GM12872 (cell line): ENCODE measurements at regions not wholly inside any gene's neighbourhood (a gene's known extent, or its start where the extent isn't known, plus 50 kb on each side); places are given as distances from the start of the nearest gene placed in this dataset.

ENCODE experiments used
- TF ChIP-seq, protein P1 (sequence below): IDR thresholded peaks from 3 replicates; pipeline ENCODE4 v1.5.1; 2011; ENCODE audit warnings: low read depth, mild to moderate bottlenecking, low read length, moderate library complexity; ENCODE audit not compliant: insufficient read depth

DNA sequence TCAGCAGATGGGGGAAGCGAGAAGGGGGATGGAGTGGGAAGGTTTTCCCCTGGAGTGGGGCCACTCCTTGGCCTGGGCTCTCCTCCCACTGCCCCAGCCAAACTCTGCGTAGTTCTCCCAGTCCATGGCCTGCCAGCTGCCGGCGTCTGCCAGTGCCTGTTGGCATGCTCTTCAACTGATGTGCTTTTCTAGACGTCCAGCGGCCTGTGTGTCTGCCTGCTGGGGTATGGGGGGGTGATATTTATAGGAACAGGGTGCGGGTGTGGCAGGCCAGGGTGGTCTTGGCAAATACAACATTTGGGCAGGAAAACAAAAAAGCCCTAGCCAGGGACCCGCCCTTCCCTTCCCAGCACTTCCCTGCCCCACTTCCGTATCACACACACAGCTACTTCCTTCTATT, 786.3 kb upstream of the NOVA1 start:
- TF ChIP-seq, protein P1, sequence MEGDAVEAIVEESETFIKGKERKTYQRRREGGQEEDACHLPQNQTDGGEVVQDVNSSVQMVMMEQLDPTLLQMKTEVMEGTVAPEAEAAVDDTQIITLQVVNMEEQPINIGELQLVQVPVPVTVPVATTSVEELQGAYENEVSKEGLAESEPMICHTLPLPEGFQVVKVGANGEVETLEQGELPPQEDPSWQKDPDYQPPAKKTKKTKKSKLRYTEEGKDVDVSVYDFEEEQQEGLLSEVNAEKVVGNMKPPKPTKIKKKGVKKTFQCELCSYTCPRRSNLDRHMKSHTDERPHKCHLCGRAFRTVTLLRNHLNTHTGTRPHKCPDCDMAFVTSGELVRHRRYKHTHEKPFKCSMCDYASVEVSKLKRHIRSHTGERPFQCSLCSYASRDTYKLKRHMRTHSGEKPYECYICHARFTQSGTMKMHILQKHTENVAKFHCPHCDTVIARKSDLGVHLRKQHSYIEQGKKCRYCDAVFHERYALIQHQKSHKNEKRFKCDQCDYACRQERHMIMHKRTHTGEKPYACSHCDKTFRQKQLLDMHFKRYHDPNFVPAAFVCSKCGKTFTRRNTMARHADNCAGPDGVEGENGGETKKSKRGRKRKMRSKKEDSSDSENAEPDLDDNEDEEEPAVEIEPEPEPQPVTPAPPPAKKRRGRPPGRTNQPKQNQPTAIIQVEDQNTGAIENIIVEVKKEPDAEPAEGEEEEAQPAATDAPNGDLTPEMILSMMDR: no peak

DNA sequence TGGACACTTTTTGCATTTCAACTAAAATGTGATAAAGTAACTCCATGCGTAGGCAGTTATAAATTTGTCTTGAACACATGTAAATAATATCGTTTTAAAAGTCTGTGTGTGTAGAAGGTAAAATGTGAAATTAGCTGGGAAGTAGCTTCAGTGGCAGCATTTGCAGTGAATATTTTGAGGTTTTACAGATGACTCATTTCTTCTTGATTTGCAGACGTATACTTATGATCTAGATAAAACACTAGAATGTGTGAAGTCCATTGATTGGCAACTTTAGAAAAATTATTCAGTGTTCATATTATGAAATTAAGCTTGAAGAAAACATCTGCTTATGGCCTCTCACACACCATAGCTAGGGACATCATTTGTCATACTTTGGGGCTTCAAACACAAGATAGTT, 788.6 kb upstream of the NOVA1 start:
- TF ChIP-seq, protein P1: no peak

DNA sequence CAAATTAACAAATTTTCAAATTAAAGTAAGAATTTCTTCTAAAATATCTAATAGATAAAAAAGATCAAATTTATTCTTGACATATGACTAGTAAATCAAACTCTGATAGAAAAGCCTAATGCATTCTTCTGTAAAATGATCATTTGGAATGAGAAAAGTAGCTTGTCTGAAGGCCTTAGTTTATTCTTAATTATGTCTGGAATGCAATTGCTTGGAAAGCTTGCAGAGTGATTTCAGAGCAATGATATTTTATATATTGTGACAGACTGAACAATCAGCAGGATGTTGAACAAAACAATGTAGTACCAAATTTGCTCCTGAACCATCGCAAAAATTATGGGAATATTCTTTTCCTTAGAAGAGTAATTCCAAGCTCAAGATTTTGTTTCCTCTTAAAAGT, 789.6 kb upstream of the NOVA1 start:
- TF ChIP-seq, protein P1: no peak

- TF ChIP-seq, protein P1: no peak
Measured at GRCh38 chr14:27389402-27389801, 791.6 kb upstream of the NOVA1 start.

- TF ChIP-seq, protein P1: no peak
Measured at GRCh38 chr14:27390155-27390554, 792.3 kb upstream of the NOVA1 start.

DNA sequence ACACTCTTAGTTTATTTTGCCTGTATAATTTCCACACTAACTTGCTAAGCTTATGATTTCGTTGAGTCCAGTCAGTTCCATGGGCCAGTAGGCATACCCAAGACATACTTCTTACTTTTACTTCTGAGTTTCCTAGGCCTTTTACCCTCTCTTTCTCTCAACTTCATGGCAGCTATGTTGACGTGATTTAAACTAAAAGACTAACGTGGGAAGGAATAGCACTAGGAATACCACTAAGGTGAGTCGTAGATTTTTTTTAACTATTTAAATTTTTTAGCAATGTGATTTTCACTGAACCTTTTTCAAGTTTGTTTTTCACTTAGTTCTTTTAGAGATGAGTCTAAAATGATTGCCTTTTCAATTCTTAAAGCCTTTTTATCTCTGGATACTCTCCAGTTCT, 793.5 kb upstream of the NOVA1 start:
- TF ChIP-seq, protein P1: no peak

- TF ChIP-seq, protein P1: no peak
Measured at GRCh38 chr14:27392153-27392552, 794.3 kb upstream of the NOVA1 start.

DNA sequence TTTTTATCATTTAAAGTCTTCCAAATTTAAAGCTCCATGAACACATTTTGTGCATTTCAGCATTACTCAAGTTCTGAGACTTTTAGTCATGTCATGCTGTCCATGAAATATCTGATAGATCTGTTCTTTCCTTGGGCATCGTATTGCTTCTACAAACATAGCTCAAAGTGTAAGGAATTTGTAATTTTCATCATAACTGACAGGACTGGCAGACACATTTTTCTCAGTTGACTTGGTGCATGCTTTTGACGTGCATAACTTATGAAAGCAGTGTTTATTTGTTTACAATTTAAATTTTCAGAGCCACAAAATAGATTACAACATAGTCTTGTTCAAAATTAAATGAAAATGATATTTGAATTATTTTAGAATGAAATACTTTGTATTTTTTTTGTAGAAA, 812.1 kb upstream of the NOVA1 start:
- TF ChIP-seq, protein P1: no peak
